ENCODE measurements at regions not wholly inside any gene's neighbourhood (a gene's known extent, or its start where the extent isn't known, plus 50 kb on each side); places are given as distances from the start of the nearest gene placed in this dataset.

DNA sequence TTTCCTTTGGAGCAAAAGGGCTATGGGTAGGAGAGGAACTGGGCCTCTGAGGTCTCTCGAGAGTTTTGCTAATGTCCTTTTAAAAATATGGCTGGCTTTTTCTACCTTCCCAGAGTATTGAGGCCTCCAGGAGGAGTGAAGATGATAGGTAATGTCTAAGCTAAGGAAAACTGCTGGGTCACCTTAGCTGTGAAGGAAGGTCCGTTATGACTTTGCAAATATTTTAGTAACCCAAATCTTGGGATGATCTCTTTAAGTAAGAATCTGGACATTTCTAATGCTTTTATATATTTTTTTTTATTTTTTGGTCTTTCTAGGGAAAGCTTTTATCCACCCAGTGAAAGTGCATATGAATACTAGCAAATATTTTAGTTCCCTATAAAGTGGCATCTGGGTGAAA is 60.9 kb upstream of the SYN3 start (continued):
- TF ChIP-seq RELA (IDR thresholded peaks at IDR 0.05; ENCODE audit: borderline replicate concordance, partially characterized antibody) (no peak), HDGF (IDR thresholded peaks at IDR 0.05) (no peak), ZNF384 (IDR thresholded peaks at IDR 0.05; ENCODE audit: borderline replicate concordance, low read depth, low read length) (no peak), E4F1 (IDR thresholded peaks at IDR 0.05; ENCODE audit: borderline replicate concordance, partially characterized antibody) (no peak), NFYA (IDR thresholded peaks at IDR 0.05; ENCODE audit: borderline replicate concordance, low read depth, low read length) (no peak), RBBP5 (conservative IDR thresholded peaks at IDR 0.05) (no peak)
- TF ChIP-seq, protein P1, sequence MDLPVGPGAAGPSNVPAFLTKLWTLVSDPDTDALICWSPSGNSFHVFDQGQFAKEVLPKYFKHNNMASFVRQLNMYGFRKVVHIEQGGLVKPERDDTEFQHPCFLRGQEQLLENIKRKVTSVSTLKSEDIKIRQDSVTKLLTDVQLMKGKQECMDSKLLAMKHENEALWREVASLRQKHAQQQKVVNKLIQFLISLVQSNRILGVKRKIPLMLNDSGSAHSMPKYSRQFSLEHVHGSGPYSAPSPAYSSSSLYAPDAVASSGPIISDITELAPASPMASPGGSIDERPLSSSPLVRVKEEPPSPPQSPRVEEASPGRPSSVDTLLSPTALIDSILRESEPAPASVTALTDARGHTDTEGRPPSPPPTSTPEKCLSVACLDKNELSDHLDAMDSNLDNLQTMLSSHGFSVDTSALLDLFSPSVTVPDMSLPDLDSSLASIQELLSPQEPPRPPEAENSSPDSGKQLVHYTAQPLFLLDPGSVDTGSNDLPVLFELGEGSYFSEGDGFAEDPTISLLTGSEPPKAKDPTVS (IDR thresholded peaks at IDR 0.05; ENCODE audit: low read depth, low read length), result no peak

- H3K36me3 ChIP-seq (ENCODE audit: control insufficient read depth in 2 of 2, insufficient read depth in 2 of 2, low read length in 1 of 2), result no peaks in the 10 kb centered on the region
- H3K9me3 ChIP-seq (replicated peaks; ENCODE audit: control insufficient read depth, insufficient read depth, low read length), result no peaks in the 10 kb centered on the region; the same call in 2 of the 3 replicates
- ChIA-PET POLR2A (no interaction called here), SMC1A (ENCODE audit: uncharacterized antibody, unreplicated experiment) (no interaction called here), RAD21 (ENCODE audit: unreplicated experiment) (no interaction called here), CTCF (no interaction called here)
- DNase-seq (ENCODE audit: low read depth, low spot score) (no peak), ATAC-seq (no peak), FAIRE-seq (no peak)
- H3K4me1 ChIP-seq (ENCODE audit: control insufficient read depth, insufficient read depth, low read length), result no peaks in the 10 kb centered on the region
- no peak overlapping the region for H3K4me2 ChIP-seq (ENCODE audit: control insufficient read depth, insufficient read depth)
- no peak overlapping the region for H3K9ac ChIP-seq (ENCODE audit: control insufficient read depth, insufficient read depth, low read length)
- H4K20me1 ChIP-seq (ENCODE audit: control insufficient read depth, insufficient read depth), result no peaks in the 10 kb centered on the region
- in situ Hi-C loops (cut with MboI) (no loop called here), intact Hi-C loops (cut with micrococcal nuclease; ENCODE audit: unreplicated experiment) (no loop called here)
- H3K4me3 ChIP-seq, result no peak overlapping the region
- H3K79me2 ChIP-seq (ENCODE audit: control insufficient read depth, insufficient read depth, low read length), result no peaks in the 10 kb centered on the region
- H2AFZ ChIP-seq (ENCODE audit: control insufficient read depth, low read depth, low read length), result no peak overlapping the region
- no TSS peak for BruUV-seq (replicated peaks)
- H3K27ac ChIP-seq (ENCODE audit: control insufficient read depth, insufficient read depth), result no peak overlapping the region
- H3K27me3 ChIP-seq (replicated peaks in 1 of 2; ENCODE audit: control insufficient read depth in 2 of 2, insufficient read depth in 2 of 2, low read length in 1 of 2), result no peaks in the 10 kb centered on the region
- TF ChIP-seq, protein P2, sequence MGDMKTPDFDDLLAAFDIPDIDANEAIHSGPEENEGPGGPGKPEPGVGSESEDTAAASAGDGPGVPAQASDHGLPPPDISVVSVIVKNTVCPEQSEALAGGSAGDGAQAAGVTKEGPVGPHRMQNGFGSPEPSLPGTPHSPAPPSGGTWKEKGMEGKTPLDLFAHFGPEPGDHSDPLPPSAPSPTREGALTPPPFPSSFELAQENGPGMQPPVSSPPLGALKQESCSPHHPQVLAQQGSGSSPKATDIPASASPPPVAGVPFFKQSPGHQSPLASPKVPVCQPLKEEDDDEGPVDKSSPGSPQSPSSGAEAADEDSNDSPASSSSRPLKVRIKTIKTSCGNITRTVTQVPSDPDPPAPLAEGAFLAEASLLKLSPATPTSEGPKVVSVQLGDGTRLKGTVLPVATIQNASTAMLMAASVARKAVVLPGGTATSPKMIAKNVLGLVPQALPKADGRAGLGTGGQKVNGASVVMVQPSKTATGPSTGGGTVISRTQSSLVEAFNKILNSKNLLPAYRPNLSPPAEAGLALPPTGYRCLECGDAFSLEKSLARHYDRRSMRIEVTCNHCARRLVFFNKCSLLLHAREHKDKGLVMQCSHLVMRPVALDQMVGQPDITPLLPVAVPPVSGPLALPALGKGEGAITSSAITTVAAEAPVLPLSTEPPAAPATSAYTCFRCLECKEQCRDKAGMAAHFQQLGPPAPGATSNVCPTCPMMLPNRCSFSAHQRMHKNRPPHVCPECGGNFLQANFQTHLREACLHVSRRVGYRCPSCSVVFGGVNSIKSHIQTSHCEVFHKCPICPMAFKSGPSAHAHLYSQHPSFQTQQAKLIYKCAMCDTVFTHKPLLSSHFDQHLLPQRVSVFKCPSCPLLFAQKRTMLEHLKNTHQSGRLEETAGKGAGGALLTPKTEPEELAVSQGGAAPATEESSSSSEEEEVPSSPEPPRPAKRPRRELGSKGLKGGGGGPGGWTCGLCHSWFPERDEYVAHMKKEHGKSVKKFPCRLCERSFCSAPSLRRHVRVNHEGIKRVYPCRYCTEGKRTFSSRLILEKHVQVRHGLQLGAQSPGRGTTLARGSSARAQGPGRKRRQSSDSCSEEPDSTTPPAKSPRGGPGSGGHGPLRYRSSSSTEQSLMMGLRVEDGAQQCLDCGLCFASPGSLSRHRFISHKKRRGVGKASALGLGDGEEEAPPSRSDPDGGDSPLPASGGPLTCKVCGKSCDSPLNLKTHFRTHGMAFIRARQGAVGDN (IDR thresholded peaks at IDR 0.05), result no peak
- TF ChIP-seq STAT1 (conservative IDR thresholded peaks at IDR 0.05) (no peak), E2F4 (IDR thresholded peaks at IDR 0.05; ENCODE audit: low read depth, low read length) (no peak), PML (IDR thresholded peaks at IDR 0.05; ENCODE audit: low read length) (no peak), SRF (IDR thresholded peaks at IDR 0.05; ENCODE audit: low read depth in 2 of 2, low read length in 2 of 2) (no peak), KAT2A (conservative IDR thresholded peaks at IDR 0.05; ENCODE audit: control insufficient read depth, low read depth, low read length) (no peak), ZZZ3 (IDR thresholded peaks at IDR 0.05; ENCODE audit: control insufficient read depth, insufficient read length, low read depth) (no peak), ZNF384 (IDR thresholded peaks at IDR 0.05; ENCODE audit: borderline replicate concordance, low read depth, low read length) (no peak)
Measured at GRCh38 chr22:33117821-33118220, 59.6 kb upstream of the SYN3 start.
